SW480 (cell line): ENCODE measurements at regions not wholly inside any gene's neighbourhood (a gene's known extent, or its start where the extent isn't known, plus 50 kb on each side); places are given as distances from the start of the nearest gene placed in this dataset.

Experiments
- DNase-seq: peaks from one replicate; pipeline ENCODE4 v3.0.0-alpha.2; 2016; ENCODE audit warnings: low spot score

DNA sequence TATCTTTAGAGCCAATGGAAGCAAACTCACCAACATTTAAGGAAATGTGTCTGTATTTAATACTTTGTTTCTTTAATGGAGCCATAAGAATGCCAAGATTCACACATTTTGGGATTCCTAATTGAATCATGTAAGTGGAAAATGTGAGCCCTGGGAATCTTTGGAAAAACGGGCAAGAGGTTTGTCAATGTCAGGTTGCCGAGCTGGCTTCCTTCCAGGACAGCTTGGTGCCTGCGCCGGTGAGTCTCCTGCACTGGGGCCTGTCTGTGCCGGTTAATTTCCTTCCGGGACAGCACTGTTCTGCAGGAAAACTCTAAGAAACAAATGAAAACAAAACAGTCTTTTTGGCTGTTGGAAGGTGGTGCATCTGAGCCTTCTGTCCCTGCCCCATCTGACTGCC is 210.6 kb downstream of the HAPSTR1 start:
- no peak for DNase-seq

DNA sequence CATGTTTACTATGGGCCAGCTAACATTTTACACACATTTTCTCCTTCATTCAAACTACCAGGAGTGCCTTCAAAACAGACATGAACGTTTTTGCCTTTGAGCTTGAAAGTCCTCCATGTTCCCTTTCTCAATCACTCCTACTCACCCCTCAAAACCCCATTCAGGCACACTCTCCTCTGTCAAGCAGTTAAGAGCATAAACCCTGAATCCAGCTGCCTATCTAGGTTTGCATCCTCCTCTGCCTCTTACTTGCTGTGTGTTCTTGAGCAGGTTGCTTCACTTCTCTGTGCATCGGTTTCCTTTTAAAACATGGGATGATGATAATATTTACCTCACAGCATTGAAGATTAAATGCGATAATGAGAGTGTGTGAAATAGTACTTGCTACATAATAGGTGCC is 215.3 kb downstream of the HAPSTR1 start:
- DNase-seq = no peak

DNA sequence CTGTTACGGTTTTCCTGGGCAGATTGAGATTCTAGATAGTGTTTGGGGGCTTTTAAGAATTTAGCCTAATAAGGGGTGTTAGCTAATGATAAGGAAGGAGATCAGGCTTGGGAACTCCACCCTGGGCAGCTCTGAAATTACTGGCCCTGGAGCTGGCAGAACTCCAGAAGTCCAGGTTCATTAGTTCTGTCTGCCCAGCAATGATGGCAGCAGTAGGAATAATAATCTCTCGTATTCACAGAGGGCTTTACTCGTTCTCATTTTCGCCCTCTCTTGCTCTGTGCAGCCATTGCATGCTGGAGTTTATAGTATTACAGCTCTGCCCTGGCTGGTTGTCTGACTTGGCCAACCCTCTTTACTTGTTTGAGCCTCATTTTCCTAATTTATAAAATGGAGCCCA is 216.0 kb downstream of the HAPSTR1 start:
- DNase-seq = no peak

GRCh38 chr16:9308356-9308801 is 216.9 kb downstream of the HAPSTR1 start:
- DNase-seq = peak; percentile 44

- DNase-seq = no peak
Measured at GRCh38 chr16:9308850-9309249, 217.4 kb downstream of the HAPSTR1 start.

GRCh38 chr16:9309844-9310243 is 218.4 kb downstream of the HAPSTR1 start:
- DNase-seq = no peak

DNA sequence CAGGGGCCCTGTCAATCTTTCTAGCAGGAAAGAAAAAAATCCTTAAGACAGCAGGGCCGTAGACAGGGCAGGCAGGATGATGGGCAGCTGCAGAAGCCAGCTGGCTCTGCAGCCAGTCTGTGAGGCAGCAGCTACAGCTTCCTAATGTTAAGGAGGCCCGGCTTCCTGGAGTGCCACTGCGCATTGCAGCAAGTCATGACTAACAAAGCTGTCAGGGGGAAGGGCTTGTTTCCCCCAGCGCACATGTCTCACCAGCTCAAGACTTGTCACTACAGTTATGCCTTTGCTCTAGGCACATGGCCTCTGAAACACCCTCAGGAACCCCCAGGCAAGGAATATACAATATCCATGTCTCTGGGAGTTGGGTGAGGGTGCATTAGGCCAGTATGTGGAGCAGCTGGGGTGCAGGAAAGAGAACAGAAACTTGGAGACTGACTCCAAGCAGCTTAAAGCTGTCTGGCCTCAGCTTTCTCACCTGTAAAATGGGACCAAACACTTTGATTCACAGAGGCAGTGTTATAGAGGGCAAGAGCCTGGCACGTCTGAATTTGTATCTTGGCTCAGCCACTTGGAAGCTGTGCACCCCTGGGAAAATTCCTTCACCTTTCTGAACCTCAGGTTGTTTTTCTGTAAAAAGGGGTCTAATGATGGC is 220.0 kb downstream of the HAPSTR1 start:
- DNase-seq = peak; percentile 9

DNA sequence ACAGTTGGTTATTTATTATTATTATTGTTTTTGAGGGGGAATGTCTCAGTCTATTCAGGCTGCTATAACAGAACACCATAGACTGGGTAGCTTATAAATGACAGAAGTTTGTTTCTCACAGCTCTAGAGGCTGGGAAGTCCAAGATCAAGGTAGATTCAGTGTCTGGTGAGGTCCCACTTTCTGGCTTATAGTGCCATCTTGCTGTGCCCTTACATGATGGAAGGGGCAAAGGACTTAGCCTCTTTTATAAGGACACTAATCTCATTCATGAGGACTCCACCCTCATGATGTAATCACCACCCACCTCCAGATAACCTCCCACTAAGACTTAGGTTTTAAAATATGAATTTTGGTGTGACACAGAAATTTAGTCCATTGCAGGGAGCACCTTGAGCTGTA is 224.6 kb downstream of the HAPSTR1 start:
- peak; percentile 21 for DNase-seq

- DNase-seq = peak; percentile 81
Measured at GRCh38 chr16:9316615-9317014, 225.2 kb downstream of the HAPSTR1 start.

- no peak for DNase-seq
Measured at GRCh38 chr16:9318764-9319163, 227.3 kb downstream of the HAPSTR1 start.

- no peak for DNase-seq
Measured at GRCh38 chr16:9322769-9323168, 231.3 kb downstream of the HAPSTR1 start.

DNA sequence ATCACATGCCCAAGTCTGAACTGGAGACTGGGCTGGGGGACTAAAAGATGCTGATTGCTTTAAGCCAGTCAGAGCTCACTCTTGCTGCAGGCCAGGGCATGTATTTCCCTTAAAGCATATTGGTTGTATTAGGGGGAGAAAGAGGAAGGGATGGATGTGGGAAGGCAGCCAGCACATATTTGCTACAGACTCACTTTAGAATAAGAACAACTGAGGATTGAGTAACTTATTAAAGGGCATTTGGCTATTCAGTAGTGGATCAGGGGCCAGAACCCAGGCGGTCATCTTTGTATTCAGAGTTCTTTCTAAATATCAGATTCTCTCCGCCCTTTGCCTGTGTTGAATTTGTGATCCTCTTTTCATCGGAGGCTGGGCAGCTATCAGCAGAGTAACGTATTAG is 231.7 kb downstream of the HAPSTR1 start:
- no peak for DNase-seq

- DNase-seq = no peak
Measured at GRCh38 chr16:9327253-9327652, 235.8 kb downstream of the HAPSTR1 start.

- DNase-seq = no peak
Measured at GRCh38 chr16:9328411-9328810, 237.0 kb downstream of the HAPSTR1 start.

DNA sequence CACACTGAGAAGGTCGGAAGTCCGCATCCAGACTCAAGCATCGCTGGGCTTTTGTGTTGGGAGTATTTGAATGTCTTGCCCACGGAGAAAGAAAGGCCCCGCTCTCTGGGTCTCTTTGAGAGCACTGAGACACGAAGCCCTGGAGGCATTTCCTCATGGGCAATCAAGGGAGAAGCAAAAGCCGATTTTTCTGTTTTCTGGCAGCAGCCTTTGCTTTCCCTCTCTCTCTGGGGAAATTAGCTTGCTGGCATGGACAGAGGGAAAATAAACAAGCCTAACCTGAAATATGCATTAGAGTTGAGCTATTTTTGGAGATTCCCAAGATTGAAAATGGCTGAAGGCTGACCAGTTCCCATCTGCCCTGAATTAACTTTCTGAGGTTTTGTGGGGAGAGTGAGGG is 238.7 kb downstream of the HAPSTR1 start:
- DNase-seq = no peak

DNA sequence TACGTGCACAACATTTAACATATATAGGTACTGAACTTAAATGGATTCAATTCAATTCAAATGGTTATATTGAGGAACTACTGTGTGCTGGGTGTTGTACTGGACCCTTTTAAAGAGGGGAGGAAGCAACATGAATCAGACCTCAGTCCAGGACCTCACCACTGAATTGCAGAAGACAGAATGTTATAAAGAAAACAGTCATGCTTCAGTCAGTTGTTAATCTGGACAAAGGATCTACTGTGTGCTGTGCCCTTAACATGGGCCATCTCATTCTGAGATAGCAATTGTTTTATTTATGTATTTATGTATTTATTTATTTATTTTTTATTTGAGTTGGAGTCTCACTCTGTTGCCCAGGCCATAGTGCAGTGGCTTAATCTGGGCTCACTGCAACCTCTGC is 240.1 kb downstream of the HAPSTR1 start:
- no peak for DNase-seq

GRCh38 chr16:9332574-9333148 is 241.2 kb downstream of the HAPSTR1 start:
- DNase-seq = no peak

DNA sequence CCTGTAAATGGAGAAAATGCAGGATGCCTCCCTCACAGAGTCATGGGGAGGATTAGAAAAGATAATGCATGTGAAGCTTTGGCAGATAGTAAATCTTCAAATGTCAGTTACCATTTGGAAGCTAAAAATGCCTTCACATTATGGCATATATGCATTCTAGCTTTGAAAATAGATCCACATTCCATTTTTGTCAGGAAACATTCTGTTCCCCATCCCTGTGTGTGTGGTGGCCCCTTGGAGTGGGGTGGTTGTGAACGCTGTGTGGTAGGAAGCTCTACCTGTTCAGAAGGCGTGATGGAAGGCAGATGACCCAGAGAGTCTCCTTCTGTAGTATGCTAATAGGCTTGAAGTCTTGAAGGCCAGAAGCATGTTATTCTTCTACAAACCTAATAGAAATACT is 242.0 kb downstream of the HAPSTR1 start:
- DNase-seq = no peak

DNA sequence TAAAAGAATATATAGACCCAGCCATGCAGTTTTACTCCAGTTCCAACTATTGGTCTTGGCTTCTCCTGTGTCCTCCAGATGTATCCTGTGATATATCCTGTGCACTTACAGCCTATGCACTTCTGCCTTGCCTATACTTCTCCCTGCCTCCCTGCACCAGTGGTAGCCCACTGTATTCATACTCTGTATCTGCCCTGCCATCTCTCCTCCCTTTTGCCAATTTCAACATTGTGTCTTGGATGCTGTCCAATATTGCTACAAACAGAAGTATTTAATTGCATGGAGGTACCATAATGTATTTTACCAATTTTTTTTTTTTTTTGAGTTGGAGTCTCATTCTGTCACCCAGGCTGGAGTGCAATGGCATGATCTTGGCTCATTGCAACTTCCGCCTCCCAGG is 242.7 kb downstream of the HAPSTR1 start:
- DNase-seq = no peak

DNA sequence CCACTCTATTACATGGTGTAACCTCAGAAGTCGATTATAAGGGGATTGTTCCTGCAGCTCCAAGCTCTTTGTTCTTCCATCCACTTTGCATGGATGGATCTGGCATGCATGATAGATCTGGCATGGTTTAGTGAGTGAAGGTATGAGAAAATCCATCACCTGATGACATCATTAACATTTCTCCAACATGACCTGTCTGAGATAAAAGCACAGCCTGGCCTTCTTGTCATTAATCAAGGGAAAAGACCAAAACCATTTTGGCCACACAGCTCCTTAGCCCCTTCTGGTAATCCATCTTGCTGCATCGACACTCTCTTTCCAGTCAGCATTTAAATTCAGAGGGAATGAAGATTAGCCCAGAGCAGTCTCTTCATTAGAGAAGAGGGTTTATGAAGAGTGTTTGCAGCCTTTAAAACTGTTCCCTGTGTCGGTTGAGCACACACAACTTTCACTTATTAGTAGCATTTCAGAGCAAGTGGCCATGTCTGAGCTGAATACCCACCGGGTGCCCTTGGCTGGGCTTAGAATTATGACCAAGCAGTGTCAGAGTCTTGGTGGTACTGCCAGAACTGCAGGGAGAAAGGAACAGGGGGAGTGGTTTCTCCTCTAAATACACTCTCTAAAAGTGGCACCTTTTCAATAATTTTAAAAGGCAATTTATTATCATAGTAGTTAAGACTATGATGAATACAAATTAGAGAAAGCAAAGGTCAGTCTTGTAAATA is 246.0 kb downstream of the HAPSTR1 start:
- DNase-seq = no peak

GRCh38 chr16:9338068-9338467 is 246.6 kb downstream of the HAPSTR1 start:
- no peak for DNase-seq

DNA sequence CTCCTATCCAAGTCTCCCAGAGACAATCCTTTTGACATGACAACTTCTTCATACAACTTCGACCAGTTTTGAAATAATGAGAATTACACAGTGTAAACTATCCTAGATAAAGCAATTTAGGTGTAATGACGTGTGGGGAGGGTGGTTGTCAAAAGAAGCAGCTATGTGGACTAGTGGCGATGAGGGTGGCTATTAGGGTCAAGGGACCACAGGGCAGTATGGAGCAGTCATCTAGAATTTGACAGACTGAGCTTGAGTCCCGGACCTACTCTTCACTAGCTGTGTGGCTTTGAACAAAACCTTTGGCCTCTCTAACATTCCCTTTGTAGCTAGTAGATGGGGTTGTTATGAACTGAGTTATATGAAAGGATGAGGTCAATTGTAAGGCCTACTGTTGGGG is 247.1 kb downstream of the HAPSTR1 start:
- DNase-seq = no peak

- no peak for DNase-seq
Measured at GRCh38 chr16:9340526-9341256, 249.2 kb downstream of the HAPSTR1 start.
